ENCODE measurements at regions not wholly inside any gene's neighbourhood (a gene's known extent, or its start where the extent isn't known, plus 50 kb on each side); places are given as distances from the start of the nearest gene placed in this dataset.
"Not testable (repeated sequence)": the region's sequence is repeated elsewhere in the genome, so short reads cannot be mapped to it uniquely, and the experiment has no call there.

- TF ChIP-seq CTCF (conservative IDR thresholded peaks at IDR 0.05; ENCODE audit: low read depth, low read length), result no peak
- Histone ChIP-seq H2AFZ (ENCODE audit: low read depth) (no peak overlapping the region), H3K36me3 (ENCODE audit: insufficient read depth) (no peaks in the 10 kb centered on the region), H3K4me3 (IDR thresholded peaks at IDR 0.05; ENCODE audit: insufficient read depth, low read depth, low read length) (no peak overlapping the region), H3K27ac (no peak overlapping the region), H3K27me3 (ENCODE audit: insufficient read depth, low read depth) (no peaks in the 10 kb centered on the region), H3K9ac (no peak overlapping the region), H3K4me1 (ENCODE audit: low read depth, poor library complexity, severe bottlenecking) (no peaks in the 10 kb centered on the region), H3K4me2 (no peak overlapping the region), H4K20me1 (ENCODE audit: insufficient read depth) (no peaks in the 10 kb centered on the region), H3K79me2 (ENCODE audit: insufficient read depth, low read depth) (no peaks in the 10 kb centered on the region)
These were observed 113.5 kb upstream of the TNPO1 start for GRCh38 chr5:72702881-72703434.

- not testable (repeated sequence) for H3K27me3 ChIP-seq (ENCODE audit: insufficient read depth, low read depth); H3K4me3 ChIP-seq (IDR thresholded peaks at IDR 0.05; ENCODE audit: insufficient read depth, low read depth, low read length); H4K20me1 ChIP-seq (ENCODE audit: insufficient read depth); H3K27ac ChIP-seq; H2AFZ ChIP-seq (ENCODE audit: low read depth); H3K4me2 ChIP-seq; H3K79me2 ChIP-seq (ENCODE audit: insufficient read depth, low read depth); H3K36me3 ChIP-seq (ENCODE audit: insufficient read depth); H3K9ac ChIP-seq; H3K4me1 ChIP-seq (ENCODE audit: low read depth, poor library complexity, severe bottlenecking)
These were observed 114.4 kb upstream of the TNPO1 start for GRCh38 chr5:72702105-72702504.

- H3K4me2 ChIP-seq, result no peak overlapping the region
- H3K36me3 ChIP-seq (ENCODE audit: insufficient read depth), result no peaks in the 10 kb centered on the region
- no peak overlapping the region for H3K27ac ChIP-seq
- H2AFZ ChIP-seq (ENCODE audit: low read depth), result no peak overlapping the region
- H3K4me3 ChIP-seq (IDR thresholded peaks at IDR 0.05; ENCODE audit: insufficient read depth, low read depth, low read length), result no peak overlapping the region
- no peak for TF ChIP-seq CTCF (conservative IDR thresholded peaks at IDR 0.05; ENCODE audit: low read depth, low read length)
- H3K79me2 ChIP-seq (ENCODE audit: insufficient read depth, low read depth), result no peaks in the 10 kb centered on the region
- H3K27me3 ChIP-seq (ENCODE audit: insufficient read depth, low read depth), result no peaks in the 10 kb centered on the region
- H4K20me1 ChIP-seq (ENCODE audit: insufficient read depth), result no peaks in the 10 kb centered on the region
- no peak overlapping the region for H3K9ac ChIP-seq
- no peaks in the 10 kb centered on the region for H3K4me1 ChIP-seq (ENCODE audit: low read depth, poor library complexity, severe bottlenecking)
These were observed 118.0 kb upstream of the TNPO1 start for GRCh38 chr5:72698481-72698880.

- Histone ChIP-seq H3K36me3 (ENCODE audit: insufficient read depth) (no peaks in the 10 kb centered on the region), H3K4me1 (ENCODE audit: low read depth, poor library complexity, severe bottlenecking) (no peaks in the 10 kb centered on the region), H4K20me1 (ENCODE audit: insufficient read depth) (no peaks in the 10 kb centered on the region), H3K27me3 (ENCODE audit: insufficient read depth, low read depth) (no peaks in the 10 kb centered on the region), H2AFZ (ENCODE audit: low read depth) (no peak overlapping the region), H3K27ac (no peak overlapping the region), H3K4me2 (no peak overlapping the region), H3K79me2 (ENCODE audit: insufficient read depth, low read depth) (no peaks in the 10 kb centered on the region), H3K9ac (no peak overlapping the region), H3K4me3 (IDR thresholded peaks at IDR 0.05; ENCODE audit: insufficient read depth, low read depth, low read length) (no peak overlapping the region)
- no peak for TF ChIP-seq CTCF (conservative IDR thresholded peaks at IDR 0.05; ENCODE audit: low read depth, low read length)
These were observed 118.8 kb upstream of the TNPO1 start for GRCh38 chr5:72697622-72698021.

- H3K27ac ChIP-seq, result no peak overlapping the region
- H3K4me3 ChIP-seq (IDR thresholded peaks at IDR 0.05; ENCODE audit: insufficient read depth, low read depth, low read length), result no peak overlapping the region
- no peak overlapping the region for H3K4me2 ChIP-seq
- H3K36me3 ChIP-seq (ENCODE audit: insufficient read depth), result no peaks in the 10 kb centered on the region
- H2AFZ ChIP-seq (ENCODE audit: low read depth), result no peak overlapping the region
- no peak overlapping the region for H3K9ac ChIP-seq
- no peaks in the 10 kb centered on the region for H4K20me1 ChIP-seq (ENCODE audit: insufficient read depth)
- no peaks in the 10 kb centered on the region for H3K79me2 ChIP-seq (ENCODE audit: insufficient read depth, low read depth)
- TF ChIP-seq CTCF (conservative IDR thresholded peaks at IDR 0.05; ENCODE audit: low read depth, low read length), result no peak
- H3K4me1 ChIP-seq (ENCODE audit: low read depth, poor library complexity, severe bottlenecking), result no peaks in the 10 kb centered on the region
- no peaks in the 10 kb centered on the region for H3K27me3 ChIP-seq (ENCODE audit: insufficient read depth, low read depth)
These were observed 120.8 kb upstream of the TNPO1 start for GRCh38 chr5:72695659-72696058.
